Activated naive CD8-positive, alpha-beta T cell treated with anti-CD3 and anti-CD28 coated beads for 36 hours (primary cell): ENCODE measurements at regions not wholly inside any gene's neighbourhood (a gene's known extent, or its start where the extent isn't known, plus 50 kb on each side); places are given as distances from the start of the nearest gene placed in this dataset.
"Not testable (repeated sequence)": the region's sequence is repeated elsewhere in the genome, so short reads cannot be mapped to it uniquely, and the experiment has no call there.

ENCODE experiments used
- DNase-seq: peaks from one replicate; pipeline ENCODE4 v3.0.0; 2021
- H3K27ac Mint-ChIP-seq: one replicate; pipeline ENCODE4 v1.8.0; 2022; ENCODE audit warnings: mild to moderate bottlenecking, moderate library complexity, mixed read lengths
- H3K27me3 Mint-ChIP-seq: one replicate; pipeline ENCODE4 v1.8.0; 2022; ENCODE audit warnings: mild to moderate bottlenecking, mixed read lengths
- H3K36me3 Mint-ChIP-seq: one replicate; pipeline ENCODE4 v1.8.0; 2021; ENCODE audit warnings: mild to moderate bottlenecking, mixed read lengths
- H3K4me1 Mint-ChIP-seq: one replicate; pipeline ENCODE4 v1.8.0; 2021; ENCODE audit warnings: mixed read lengths
- H3K4me3 Mint-ChIP-seq: one replicate; pipeline ENCODE4 v1.8.0; 2022; ENCODE audit warnings: mild to moderate bottlenecking, moderate library complexity, mixed read lengths
- H3K9me3 Mint-ChIP-seq: one replicate; pipeline ENCODE4 v1.8.0; 2022; ENCODE audit warnings: mixed read lengths

- Mint-ChIP-seq H3K27me3 (no peaks in the 10 kb centered on the region), H3K27ac (no peak overlapping the region), H3K9me3 (no peaks in the 10 kb centered on the region), H3K4me3 (no peak overlapping the region), H3K4me1 (no peaks in the 10 kb centered on the region), H3K36me3 (no peaks in the 10 kb centered on the region)
- no peak for DNase-seq
Measured at GRCh38 chr9:102434545-102434944, 560.6 kb upstream of the CYLC2 start.

GRCh38 chr9:102428305-102428704, 566.8 kb upstream of the CYLC2 start:
- Mint-ChIP-seq H3K27ac (no peak overlapping the region), H3K4me3 (no peak overlapping the region), H3K27me3 (no peaks in the 10 kb centered on the region), H3K36me3 (no peaks in the 10 kb centered on the region), H3K9me3 (peaks cover 4% of the 10 kb centered on the region), H3K4me1 (no peaks in the 10 kb centered on the region)
- DNase-seq = no peak

- not testable (repeated sequence) for H3K4me1 Mint-ChIP-seq, H3K27me3 Mint-ChIP-seq, H3K4me3 Mint-ChIP-seq, DNase-seq, H3K36me3 Mint-ChIP-seq, H3K27ac Mint-ChIP-seq
- peaks cover 13% of the 10 kb centered on the region for H3K9me3 Mint-ChIP-seq
Measured at GRCh38 chr9:102416251-102416650, 578.9 kb upstream of the CYLC2 start.

GRCh38 chr9:102405218-102405867, 589.8 kb upstream of the CYLC2 start:
- H3K9me3 Mint-ChIP-seq = peaks cover 3% of the 10 kb centered on the region
- H3K27me3 Mint-ChIP-seq = no peaks in the 10 kb centered on the region
- no peaks in the 10 kb centered on the region for H3K36me3 Mint-ChIP-seq
- H3K4me3 Mint-ChIP-seq = no peak overlapping the region
- no peak overlapping the region for H3K27ac Mint-ChIP-seq
- H3K4me1 Mint-ChIP-seq = no peaks in the 10 kb centered on the region
- no peak for DNase-seq

- no peak for DNase-seq
- no peaks in the 10 kb centered on the region for H3K4me1 Mint-ChIP-seq
- H3K36me3 Mint-ChIP-seq = no peaks in the 10 kb centered on the region
- H3K4me3 Mint-ChIP-seq = no peak overlapping the region
- no peaks in the 10 kb centered on the region for H3K27me3 Mint-ChIP-seq
- H3K9me3 Mint-ChIP-seq = peaks cover 6% of the 10 kb centered on the region
- no peak overlapping the region for H3K27ac Mint-ChIP-seq
Measured at GRCh38 chr9:102403514-102403913, 591.6 kb upstream of the CYLC2 start.

GRCh38 chr9:102398205-102398604, 596.9 kb upstream of the CYLC2 start:
- DNase-seq = no peak
- Mint-ChIP-seq H3K4me1 (no peaks in the 10 kb centered on the region), H3K9me3 (peaks cover 4% of the 10 kb centered on the region), H3K36me3 (no peaks in the 10 kb centered on the region), H3K27ac (no peak overlapping the region), H3K27me3 (no peaks in the 10 kb centered on the region), H3K4me3 (no peak overlapping the region)

GRCh38 chr9:102385620-102386019, 609.5 kb upstream of the CYLC2 start:
- H3K9me3 Mint-ChIP-seq, H3K4me3 Mint-ChIP-seq, DNase-seq, H3K4me1 Mint-ChIP-seq, H3K27me3 Mint-ChIP-seq, H3K27ac Mint-ChIP-seq, H3K36me3 Mint-ChIP-seq: not testable (repeated sequence)

GRCh38 chr9:102362470-102363132, 624.2 kb upstream of the GRIN3A start:
- Mint-ChIP-seq H3K4me3 (no peak overlapping the region), H3K9me3 (peaks cover 6% of the 10 kb centered on the region), H3K36me3 (no peaks in the 10 kb centered on the region), H3K4me1 (no peaks in the 10 kb centered on the region), H3K27me3 (no peaks in the 10 kb centered on the region), H3K27ac (no peak overlapping the region)
- DNase-seq = no peak

GRCh38 chr9:102360846-102361245, 622.4 kb upstream of the GRIN3A start:
- Mint-ChIP-seq H3K36me3 (no peaks in the 10 kb centered on the region), H3K9me3 (peaks cover 13% of the 10 kb centered on the region), H3K4me3 (no peak overlapping the region), H3K4me1 (no peaks in the 10 kb centered on the region), H3K27me3 (no peaks in the 10 kb centered on the region), H3K27ac (no peak overlapping the region)
- no peak for DNase-seq

GRCh38 chr9:102355982-102356381, 617.5 kb upstream of the GRIN3A start:
- no peaks in the 10 kb centered on the region for H3K4me1 Mint-ChIP-seq
- H3K27me3 Mint-ChIP-seq = no peaks in the 10 kb centered on the region
- H3K36me3 Mint-ChIP-seq = no peaks in the 10 kb centered on the region
- H3K27ac Mint-ChIP-seq = no peak overlapping the region
- peaks cover 10% of the 10 kb centered on the region for H3K9me3 Mint-ChIP-seq
- DNase-seq = no peak
- H3K4me3 Mint-ChIP-seq = no peak overlapping the region

- H3K4me1 Mint-ChIP-seq = no peaks in the 10 kb centered on the region
- peaks cover 17% of the 10 kb centered on the region for H3K9me3 Mint-ChIP-seq
Measured at GRCh38 chr9:102354041-102354440, 615.6 kb upstream of the GRIN3A start.

GRCh38 chr9:102337471-102337870, 599.0 kb upstream of the GRIN3A start:
- not testable (repeated sequence) for H3K27ac Mint-ChIP-seq, H3K4me1 Mint-ChIP-seq, H3K27me3 Mint-ChIP-seq, H3K36me3 Mint-ChIP-seq, H3K4me3 Mint-ChIP-seq, DNase-seq
- H3K9me3 Mint-ChIP-seq = peaks cover 12% of the 10 kb centered on the region

More at GRCh38 chr9:102354041-102354440, 615.6 kb upstream of the GRIN3A start:
- Mint-ChIP-seq H3K4me3 (no peak overlapping the region), H3K27ac (no peak overlapping the region), H3K36me3 (no peaks in the 10 kb centered on the region), H3K27me3 (no peaks in the 10 kb centered on the region)
- no peak for DNase-seq

- Mint-ChIP-seq H3K9me3 (no peaks in the 10 kb centered on the region), H3K4me1 (no peaks in the 10 kb centered on the region), H3K27ac (no peak overlapping the region), H3K27me3 (no peaks in the 10 kb centered on the region), H3K4me3 (no peak overlapping the region), H3K36me3 (no peaks in the 10 kb centered on the region)
- no peak for DNase-seq
Measured at GRCh38 chr9:102309379-102309778, 570.9 kb upstream of the GRIN3A start.

GRCh38 chr9:102295188-102295587, 556.7 kb upstream of the GRIN3A start:
- H3K4me1 Mint-ChIP-seq = no peaks in the 10 kb centered on the region
- H3K4me3 Mint-ChIP-seq = no peak overlapping the region
- no peaks in the 10 kb centered on the region for H3K9me3 Mint-ChIP-seq
- H3K36me3 Mint-ChIP-seq = no peaks in the 10 kb centered on the region
- DNase-seq = no peak
- H3K27me3 Mint-ChIP-seq = no peaks in the 10 kb centered on the region
- no peak overlapping the region for H3K27ac Mint-ChIP-seq

- Mint-ChIP-seq H3K27ac (no peak overlapping the region), H3K4me3 (no peak overlapping the region), H3K27me3 (no peaks in the 10 kb centered on the region), H3K9me3 (peaks cover 3% of the 10 kb centered on the region), H3K4me1 (no peaks in the 10 kb centered on the region), H3K36me3 (no peaks in the 10 kb centered on the region)
- DNase-seq = no peak
Measured at GRCh38 chr9:102273952-102274351, 535.5 kb upstream of the GRIN3A start.

- no peak overlapping the region for H3K27ac Mint-ChIP-seq
- no peaks in the 10 kb centered on the region for H3K36me3 Mint-ChIP-seq
- no peaks in the 10 kb centered on the region for H3K9me3 Mint-ChIP-seq
- DNase-seq = no peak
- no peak overlapping the region for H3K4me3 Mint-ChIP-seq
- no peaks in the 10 kb centered on the region for H3K27me3 Mint-ChIP-seq
- no peaks in the 10 kb centered on the region for H3K4me1 Mint-ChIP-seq
Measured at GRCh38 chr9:102253099-102253498, 514.7 kb upstream of the GRIN3A start.
